ENCODE measurements at regions not wholly inside any gene's neighbourhood (a gene's known extent, or its start where the extent isn't known, plus 50 kb on each side); places are given as distances from the start of the nearest gene placed in this dataset.

DNA sequence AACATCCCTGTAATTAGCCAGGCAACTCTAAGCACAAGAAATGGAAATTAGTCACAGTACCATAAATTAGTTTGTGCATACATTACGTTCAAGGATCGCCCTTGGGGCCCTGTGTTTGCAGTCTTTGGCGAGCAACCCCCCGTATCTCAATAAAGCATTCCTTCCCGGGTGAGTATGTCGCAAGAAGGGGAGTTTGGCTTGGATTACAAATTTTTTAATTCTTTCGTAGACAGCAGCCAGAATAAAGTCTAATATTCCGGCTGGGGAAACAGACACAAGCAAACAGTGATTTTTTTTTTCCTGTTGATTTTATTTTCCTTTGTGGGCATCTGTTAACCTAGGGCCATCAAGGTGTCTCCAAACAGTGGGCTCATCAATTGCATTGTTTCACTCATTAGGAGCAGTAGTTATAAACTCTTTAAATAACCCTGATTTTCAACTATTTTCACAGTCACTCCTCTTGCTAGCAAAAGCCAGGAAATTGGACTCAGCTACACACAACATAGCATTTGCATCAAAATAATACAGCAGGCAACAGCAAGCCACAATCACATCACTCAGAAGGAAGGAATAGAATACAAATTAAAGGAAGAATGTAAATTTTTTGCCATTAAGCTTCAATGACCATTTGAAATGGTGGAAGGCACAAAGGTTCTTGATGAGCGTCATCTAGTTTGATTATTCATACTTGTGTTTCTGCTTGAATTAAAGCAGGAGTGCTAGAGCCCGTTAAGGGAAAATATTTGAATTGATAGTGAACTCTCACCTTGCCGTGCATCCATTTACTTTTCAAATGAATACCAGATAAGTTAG is 85.3 kb downstream of the LINC00237 start:
- Mint-ChIP-seq H3K27ac (ENCODE audit: unreplicated experiment) (no peak overlapping the region), H3K4me3 (ENCODE audit: unreplicated experiment) (no peak overlapping the region), H3K27me3 (ENCODE audit: unreplicated experiment) (peaks cover 3% of the 10 kb centered on the region), H3K9me3 (ENCODE audit: unreplicated experiment) (no peaks in the 10 kb centered on the region), H3K4me1 (ENCODE audit: low read depth, unreplicated experiment) (no peaks in the 10 kb centered on the region), H3K36me3 (ENCODE audit: unreplicated experiment) (no peaks in the 10 kb centered on the region)
- TF ChIP-seq, protein P1, sequence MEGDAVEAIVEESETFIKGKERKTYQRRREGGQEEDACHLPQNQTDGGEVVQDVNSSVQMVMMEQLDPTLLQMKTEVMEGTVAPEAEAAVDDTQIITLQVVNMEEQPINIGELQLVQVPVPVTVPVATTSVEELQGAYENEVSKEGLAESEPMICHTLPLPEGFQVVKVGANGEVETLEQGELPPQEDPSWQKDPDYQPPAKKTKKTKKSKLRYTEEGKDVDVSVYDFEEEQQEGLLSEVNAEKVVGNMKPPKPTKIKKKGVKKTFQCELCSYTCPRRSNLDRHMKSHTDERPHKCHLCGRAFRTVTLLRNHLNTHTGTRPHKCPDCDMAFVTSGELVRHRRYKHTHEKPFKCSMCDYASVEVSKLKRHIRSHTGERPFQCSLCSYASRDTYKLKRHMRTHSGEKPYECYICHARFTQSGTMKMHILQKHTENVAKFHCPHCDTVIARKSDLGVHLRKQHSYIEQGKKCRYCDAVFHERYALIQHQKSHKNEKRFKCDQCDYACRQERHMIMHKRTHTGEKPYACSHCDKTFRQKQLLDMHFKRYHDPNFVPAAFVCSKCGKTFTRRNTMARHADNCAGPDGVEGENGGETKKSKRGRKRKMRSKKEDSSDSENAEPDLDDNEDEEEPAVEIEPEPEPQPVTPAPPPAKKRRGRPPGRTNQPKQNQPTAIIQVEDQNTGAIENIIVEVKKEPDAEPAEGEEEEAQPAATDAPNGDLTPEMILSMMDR (IDR thresholded peaks at IDR 0.05; ENCODE audit: partially characterized antibody, unreplicated experiment), result no peak
- DNase-seq, result no peak

DNA sequence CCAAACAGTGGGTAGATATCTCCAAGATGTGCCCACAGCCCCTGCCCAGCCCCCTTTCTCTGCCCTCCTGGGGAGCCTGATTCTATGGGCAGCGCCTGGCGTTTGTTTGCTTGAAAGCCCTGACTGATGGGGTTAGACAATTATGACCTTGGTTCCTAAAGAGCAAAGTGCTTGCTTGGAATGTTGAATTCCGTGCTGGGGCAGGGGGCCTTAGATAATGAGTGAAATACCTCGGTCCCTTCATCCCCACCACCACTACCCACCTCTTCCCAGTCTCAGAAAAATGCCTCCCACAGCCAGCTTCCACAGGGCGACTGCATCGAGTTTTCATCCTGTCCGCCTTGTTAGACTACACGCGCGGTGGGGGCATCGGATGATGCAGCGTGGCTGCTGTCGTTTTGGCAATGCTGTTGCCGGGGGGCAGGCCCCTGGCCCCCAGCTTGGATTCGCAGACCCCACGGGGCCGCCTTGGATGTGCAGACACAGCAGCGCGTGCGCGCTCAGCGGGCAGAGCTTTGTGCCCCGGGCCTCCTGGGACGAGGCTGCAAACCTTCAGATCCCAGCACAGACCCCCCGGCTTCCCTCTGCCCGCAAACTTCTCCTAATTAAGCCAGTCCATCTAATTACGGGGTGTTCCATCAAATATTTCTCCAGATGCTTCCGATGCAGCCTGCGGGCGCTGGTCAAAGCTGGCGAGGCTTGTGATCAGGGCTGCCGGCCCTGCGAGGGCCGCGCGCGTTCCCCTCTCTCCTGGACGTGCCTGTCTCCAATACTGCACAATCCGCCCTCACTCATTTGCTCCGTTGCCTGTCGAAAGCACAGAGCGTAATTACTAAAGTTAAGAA is 86.1 kb downstream of the LINC00237 start:
- H3K4me3 Mint-ChIP-seq (ENCODE audit: unreplicated experiment), result no peak overlapping the region

DNA sequence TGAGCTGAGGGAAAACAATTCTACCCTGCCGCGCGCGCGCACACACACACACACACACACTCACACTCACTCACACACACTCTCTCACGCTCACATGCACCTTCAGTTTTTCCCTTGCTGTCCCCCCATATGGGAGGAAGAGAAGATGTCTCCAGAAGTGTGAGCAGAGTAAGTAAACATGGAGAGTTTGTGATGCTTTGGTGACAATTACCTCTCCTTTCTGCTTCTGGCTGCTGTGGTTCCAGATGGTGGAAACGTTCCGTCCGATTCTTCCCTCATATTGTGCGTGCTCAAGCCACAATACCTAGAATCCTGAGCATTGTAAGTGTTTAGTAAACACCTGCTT is 86.7 kb downstream of the LINC00237 start:
- Mint-ChIP-seq H3K27ac (ENCODE audit: unreplicated experiment) (no peak overlapping the region), H3K36me3 (ENCODE audit: unreplicated experiment) (no peaks in the 10 kb centered on the region), H3K4me1 (ENCODE audit: low read depth, unreplicated experiment) (no peaks in the 10 kb centered on the region), H3K27me3 (ENCODE audit: unreplicated experiment) (peaks cover 3% of the 10 kb centered on the region), H3K4me3 (ENCODE audit: unreplicated experiment) (no peak overlapping the region), H3K9me3 (ENCODE audit: unreplicated experiment) (no peaks in the 10 kb centered on the region)
- TF ChIP-seq, protein P1 (IDR thresholded peaks at IDR 0.05; ENCODE audit: partially characterized antibody, unreplicated experiment), result no peak
- no peak for DNase-seq

More for the DNA sequence above, 86.1 kb downstream of the LINC00237 start:
- no peaks in the 10 kb centered on the region for H3K9me3 Mint-ChIP-seq (ENCODE audit: unreplicated experiment)
- TF ChIP-seq, protein P1 (IDR thresholded peaks at IDR 0.05; ENCODE audit: partially characterized antibody, unreplicated experiment), result no peak
- no peak overlapping the region for H3K27ac Mint-ChIP-seq (ENCODE audit: unreplicated experiment)
- H3K27me3 Mint-ChIP-seq (ENCODE audit: unreplicated experiment), result peaks cover 3% of the 10 kb centered on the region
- no peaks in the 10 kb centered on the region for H3K4me1 Mint-ChIP-seq (ENCODE audit: low read depth, unreplicated experiment)
- no peak for DNase-seq
- H3K36me3 Mint-ChIP-seq (ENCODE audit: unreplicated experiment), result no peaks in the 10 kb centered on the region

DNA sequence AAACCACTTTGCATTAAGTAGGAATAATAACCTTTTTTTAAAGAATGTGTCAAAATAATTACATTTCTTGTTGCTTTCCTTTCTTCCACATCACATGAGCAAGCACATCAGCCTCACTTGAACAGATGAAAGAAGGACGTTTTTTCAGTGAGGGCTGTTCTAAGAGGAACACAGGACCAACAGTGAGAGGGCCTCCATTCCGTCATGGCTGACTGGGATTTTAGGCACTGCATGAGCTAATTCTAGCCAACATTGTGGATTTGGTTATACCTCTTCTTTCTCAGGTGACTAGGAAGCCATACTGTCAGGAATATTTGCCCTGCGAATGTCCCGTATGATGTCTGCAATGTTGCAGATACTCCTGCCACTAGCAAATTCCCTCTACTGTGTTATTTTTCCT is 87.6 kb downstream of the LINC00237 start:
- no peak for DNase-seq
- Mint-ChIP-seq H3K4me3 (ENCODE audit: unreplicated experiment) (no peak overlapping the region), H3K4me1 (ENCODE audit: low read depth, unreplicated experiment) (no peaks in the 10 kb centered on the region), H3K27ac (ENCODE audit: unreplicated experiment) (no peak overlapping the region), H3K36me3 (ENCODE audit: unreplicated experiment) (no peaks in the 10 kb centered on the region), H3K9me3 (ENCODE audit: unreplicated experiment) (no peaks in the 10 kb centered on the region), H3K27me3 (ENCODE audit: unreplicated experiment) (peaks cover under 1% of the 10 kb centered on the region)
- TF ChIP-seq, protein P1 (IDR thresholded peaks at IDR 0.05; ENCODE audit: partially characterized antibody, unreplicated experiment), result no peak

All from glutamatergic neuron (in vitro differentiated cells).